BLaER1 (cell line): ENCODE measurements at regions not wholly inside any gene's neighbourhood (a gene's known extent, or its start where the extent isn't known, plus 50 kb on each side); places are given as distances from the start of the nearest gene placed in this dataset.
A peak's percentile ranks its signal among the peaks of the same experiment; 100 is the strongest.

Experiments used
- H3K27ac ChIP-seq: shearing (Covaris generic); formaldehyde crosslinking; 2 replicates; pipeline ENCODE4 v1.8.1; 2022
- H3K27me3 ChIP-seq: shearing (Covaris generic); formaldehyde crosslinking; 2 replicates; pipeline ENCODE4 v1.8.1; 2022
- H3K36me3 ChIP-seq: shearing (Covaris generic); formaldehyde crosslinking; 2 replicates; pipeline ENCODE4 v1.8.1; 2022
- H3K4me1 ChIP-seq: shearing (Covaris generic); formaldehyde crosslinking; 2 replicates; pipeline ENCODE4 v1.8.1; 2022
- H3K4me2 ChIP-seq: shearing (Covaris generic); formaldehyde crosslinking; 2 replicates; pipeline ENCODE4 v1.8.1; 2022
- H3K4me3 ChIP-seq: shearing (Covaris generic); formaldehyde crosslinking; 2 replicates; pipeline ENCODE4 v1.8.1; 2022
- H3K9ac ChIP-seq: shearing (Covaris generic); formaldehyde crosslinking; 2 replicates; pipeline ENCODE4 v1.8.1; 2022
- H3K9me3 ChIP-seq: shearing (Covaris generic); formaldehyde crosslinking; 2 replicates; pipeline ENCODE4 v1.8.1; 2022
- H4K20me1 ChIP-seq: shearing (Covaris generic); formaldehyde crosslinking; 2 replicates; pipeline ENCODE4 v1.8.1; 2022
- Cebpa-rat ChIP-seq: shearing (Covaris generic); IDR thresholded peaks from 2 replicates; pipeline ENCODE4 v1.8.1; 2022

DNA sequence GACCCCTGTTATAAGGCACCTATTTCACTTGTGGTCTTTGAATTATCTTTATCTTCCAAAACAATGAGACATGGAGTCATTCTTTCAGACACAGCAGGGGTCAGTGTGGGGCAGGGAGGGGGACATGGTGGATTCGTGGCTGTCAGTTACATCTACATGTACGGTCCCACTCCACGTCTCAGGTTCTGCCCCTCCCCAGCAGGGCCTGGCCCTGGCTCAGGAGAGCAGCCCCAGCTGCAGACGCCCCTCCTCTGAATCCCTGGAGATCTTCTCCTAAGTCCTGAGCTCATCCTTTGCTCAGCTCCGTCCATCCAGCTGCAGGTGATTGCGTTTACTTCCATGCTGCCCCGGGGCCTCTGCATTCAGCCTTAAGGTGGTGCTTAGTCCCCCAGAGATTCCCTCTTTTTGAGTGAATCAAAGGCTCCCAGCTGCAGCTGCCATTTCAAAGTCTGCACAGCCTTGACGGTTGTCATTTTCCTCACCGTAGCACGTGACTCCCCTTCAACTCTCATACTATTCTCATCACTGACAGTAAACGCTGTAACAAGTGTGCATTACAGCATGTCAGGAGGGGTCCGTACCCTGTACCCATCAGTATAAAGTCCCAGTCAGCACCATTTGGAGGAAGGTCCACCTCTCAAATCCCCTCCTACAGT lies 113.4 kb upstream of the TCERG1L start:
- Histone ChIP-seq H3K9me3 (no peaks in the 10 kb centered on the region), H3K27me3 (no peaks in the 10 kb centered on the region), H3K27ac (peak overlapping the region; percentile 43), H3K4me2 (peak overlapping the region; percentile 80), H4K20me1 (no peaks in the 10 kb centered on the region), H3K9ac (no peak overlapping the region), H3K36me3 (no peaks in the 10 kb centered on the region), H3K4me1 (peaks cover 49% of the 10 kb centered on the region), H3K4me3 (no peak overlapping the region)
- TF ChIP-seq Cebpa-rat: no peak

DNA sequence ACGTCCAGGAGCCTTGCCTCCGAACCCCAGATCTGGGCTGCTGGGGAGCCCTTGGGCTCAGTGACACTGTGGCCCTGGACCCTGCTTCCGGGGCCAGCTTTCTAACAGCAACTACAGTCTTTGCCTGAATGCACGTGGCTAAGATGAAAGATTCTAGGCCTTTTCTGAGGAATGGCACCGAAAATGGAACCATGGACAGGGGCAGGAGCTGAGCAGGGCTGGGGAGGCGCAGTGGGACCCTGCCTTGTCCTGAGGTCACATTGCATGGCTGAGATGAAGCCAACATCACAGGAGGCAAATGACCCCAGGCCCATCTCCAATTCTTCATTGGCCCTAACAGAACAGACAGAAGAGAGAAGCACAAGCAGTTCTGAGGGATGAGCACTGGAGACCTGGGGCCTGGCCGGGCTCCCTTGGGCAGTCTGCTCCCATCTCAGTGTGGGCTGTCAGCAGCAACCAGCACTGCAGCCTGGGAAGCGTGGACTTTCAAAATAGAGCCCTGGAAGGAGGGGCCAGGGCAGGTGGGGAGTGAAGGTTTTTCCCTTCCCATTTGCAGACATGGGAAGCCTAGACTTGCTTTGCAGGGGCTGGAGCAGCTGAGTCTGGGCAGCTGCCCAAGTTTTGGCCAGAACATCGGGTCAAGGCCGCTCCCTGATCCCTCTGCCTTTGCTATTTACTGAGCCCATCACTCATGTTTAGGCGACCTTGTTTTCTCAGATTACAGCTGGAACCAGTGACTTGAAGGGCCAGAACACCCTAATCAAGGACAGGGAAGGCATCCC lies 114.4 kb upstream of the TCERG1L start:
- Histone ChIP-seq H3K9ac (no peak overlapping the region), H3K4me3 (no peak overlapping the region), H3K27me3 (no peaks in the 10 kb centered on the region), H3K36me3 (no peaks in the 10 kb centered on the region), H3K27ac (peak overlapping the region; percentile 43; the same call in 1 of the 2 replicates), H3K9me3 (no peaks in the 10 kb centered on the region), H4K20me1 (no peaks in the 10 kb centered on the region), H3K4me1 (peaks cover 43% of the 10 kb centered on the region), H3K4me2 (peak overlapping the region; percentile 80)
- TF ChIP-seq Cebpa-rat: no peak

DNA sequence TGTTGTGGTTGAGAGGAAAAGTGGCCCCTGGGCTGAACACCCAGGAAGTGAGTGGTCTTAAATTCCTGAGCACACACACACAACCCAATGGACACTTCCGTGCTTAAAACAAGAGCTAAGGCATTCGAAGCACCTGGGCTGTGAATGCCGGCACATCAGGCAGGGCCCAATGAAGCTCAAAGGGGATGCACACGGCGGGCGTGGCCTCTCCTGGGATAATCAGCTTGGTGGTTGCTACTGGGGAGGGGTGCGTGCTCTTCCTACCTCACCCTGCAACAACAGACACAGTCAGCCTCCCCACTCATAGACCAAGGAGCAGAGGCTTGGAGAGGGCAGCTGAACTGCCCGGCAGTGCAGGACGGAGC lies 115.0 kb upstream of the TCERG1L start:
- H3K9ac ChIP-seq: no peak overlapping the region
- no peak overlapping the region for H3K4me3 ChIP-seq
- no peaks in the 10 kb centered on the region for H3K36me3 ChIP-seq
- no peaks in the 10 kb centered on the region for H3K9me3 ChIP-seq
- H3K27ac ChIP-seq: no peak overlapping the region
- no peaks in the 10 kb centered on the region for H3K27me3 ChIP-seq
- no peaks in the 10 kb centered on the region for H4K20me1 ChIP-seq
- TF ChIP-seq Cebpa-rat: no peak
- peaks cover 42% of the 10 kb centered on the region for H3K4me1 ChIP-seq
- no peak overlapping the region for H3K4me2 ChIP-seq

DNA sequence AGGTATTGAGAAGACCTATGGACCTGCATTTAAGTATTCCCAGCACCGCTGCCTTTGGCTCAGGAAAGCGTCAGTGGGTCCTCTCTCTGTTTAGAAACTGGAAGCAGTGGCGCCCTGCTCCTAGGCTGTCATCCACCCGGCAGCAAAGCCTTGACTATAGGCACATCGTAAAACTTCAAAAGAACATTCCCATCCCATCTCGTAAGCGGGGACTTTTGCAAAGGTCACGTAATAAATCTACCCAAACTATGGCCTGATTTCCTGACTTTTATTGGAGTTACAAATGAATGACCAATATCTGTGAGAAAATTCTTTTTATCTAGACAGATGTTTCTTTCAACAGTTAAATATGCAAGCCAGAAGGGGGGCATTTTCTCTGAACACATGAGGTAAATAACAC lies 115.8 kb upstream of the TCERG1L start:
- no peak overlapping the region for H3K9ac ChIP-seq
- no peak for TF ChIP-seq Cebpa-rat
- peaks cover 41% of the 10 kb centered on the region for H3K4me1 ChIP-seq

DNA sequence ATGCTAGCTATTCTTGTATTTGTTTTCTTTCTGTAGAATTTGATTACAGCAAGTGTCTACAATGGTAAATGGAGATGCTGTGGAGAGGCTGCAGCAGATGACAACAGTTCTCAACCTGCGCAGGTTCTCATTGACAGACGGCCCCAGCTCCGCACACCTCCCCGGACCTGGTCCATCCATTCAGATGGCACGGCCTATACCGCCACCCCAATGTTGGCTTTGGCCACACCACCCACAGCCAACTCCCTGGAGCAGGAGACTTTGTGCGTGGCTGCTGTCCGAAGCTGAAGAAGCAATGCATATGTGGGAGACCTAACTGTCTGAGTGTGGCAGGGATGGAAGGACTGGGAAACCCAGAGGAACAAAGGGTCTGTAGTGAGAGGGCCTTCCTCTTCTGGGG lies 116.4 kb upstream of the TCERG1L start:
- no peaks in the 10 kb centered on the region for H3K9me3 ChIP-seq
- H3K27ac ChIP-seq: no peak overlapping the region
- H3K4me2 ChIP-seq: no peak overlapping the region
- H3K36me3 ChIP-seq: no peaks in the 10 kb centered on the region
- H3K27me3 ChIP-seq: no peaks in the 10 kb centered on the region
- no peaks in the 10 kb centered on the region for H4K20me1 ChIP-seq
- peaks cover 41% of the 10 kb centered on the region for H3K4me1 ChIP-seq
- TF ChIP-seq Cebpa-rat: no peak
- no peak overlapping the region for H3K4me3 ChIP-seq
- H3K9ac ChIP-seq: no peak overlapping the region

More for the DNA sequence above, 115.8 kb upstream of the TCERG1L start:
- no peak overlapping the region for H3K27ac ChIP-seq
- H3K9me3 ChIP-seq: no peaks in the 10 kb centered on the region
- no peaks in the 10 kb centered on the region for H3K36me3 ChIP-seq
- H3K4me3 ChIP-seq: no peak overlapping the region
- H3K4me2 ChIP-seq: no peak overlapping the region
- H3K27me3 ChIP-seq: no peaks in the 10 kb centered on the region
- no peaks in the 10 kb centered on the region for H4K20me1 ChIP-seq

DNA sequence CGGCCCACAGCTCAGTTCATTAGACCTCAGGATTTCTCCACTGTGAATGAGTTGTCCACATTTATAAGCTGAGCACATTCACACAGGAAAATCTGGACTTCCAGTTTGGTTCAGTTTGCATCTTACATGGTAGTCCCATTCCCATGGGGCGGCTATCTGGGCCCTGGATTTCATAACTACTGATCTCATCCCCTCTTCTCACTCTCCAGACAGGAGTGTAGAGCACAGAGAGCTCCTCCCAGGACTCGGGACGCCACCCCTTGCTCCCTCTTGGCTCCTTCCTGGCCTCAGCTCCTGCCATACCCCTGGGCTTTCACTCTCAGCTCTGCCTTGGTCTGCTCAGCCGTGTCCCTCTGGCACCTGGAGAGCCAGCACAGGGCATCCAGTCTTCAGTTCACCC lies 117.6 kb upstream of the TCERG1L start:
- Histone ChIP-seq H4K20me1 (no peaks in the 10 kb centered on the region), H3K4me1 (peaks cover 35% of the 10 kb centered on the region), H3K4me2 (peak overlapping the region; percentile 5; the same call in 1 of the 2 replicates), H3K36me3 (no peaks in the 10 kb centered on the region), H3K27ac (no peak overlapping the region), H3K9me3 (no peaks in the 10 kb centered on the region), H3K4me3 (no peak overlapping the region), H3K9ac (no peak overlapping the region), H3K27me3 (no peaks in the 10 kb centered on the region)
- no peak for TF ChIP-seq Cebpa-rat

DNA sequence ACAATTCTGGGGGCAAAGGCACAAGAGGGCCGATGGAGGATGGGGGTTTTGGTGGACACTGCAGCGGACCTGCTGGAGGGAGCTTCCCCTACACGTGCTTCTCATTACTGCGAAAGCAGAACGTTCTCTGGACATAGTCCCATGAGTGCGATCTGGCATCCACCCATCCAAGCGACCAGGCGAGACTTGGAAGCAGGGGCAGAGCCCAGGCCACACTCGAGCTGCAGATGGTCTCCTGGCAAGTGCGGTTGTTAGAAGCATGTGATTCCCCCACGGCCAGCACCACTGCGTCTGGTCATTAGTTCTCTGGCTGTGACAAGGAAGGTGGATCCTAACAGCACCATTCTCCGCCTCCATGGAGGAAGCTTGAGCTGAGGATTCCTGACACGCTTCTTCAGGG lies 118.4 kb upstream of the TCERG1L start:
- no peak for TF ChIP-seq Cebpa-rat
- Histone ChIP-seq H3K9ac (no peak overlapping the region), H3K36me3 (no peaks in the 10 kb centered on the region), H3K4me3 (no peak overlapping the region), H3K4me2 (no peak overlapping the region), H4K20me1 (no peaks in the 10 kb centered on the region), H3K27ac (no peak overlapping the region), H3K4me1 (peaks cover 27% of the 10 kb centered on the region), H3K27me3 (no peaks in the 10 kb centered on the region), H3K9me3 (no peaks in the 10 kb centered on the region)

DNA sequence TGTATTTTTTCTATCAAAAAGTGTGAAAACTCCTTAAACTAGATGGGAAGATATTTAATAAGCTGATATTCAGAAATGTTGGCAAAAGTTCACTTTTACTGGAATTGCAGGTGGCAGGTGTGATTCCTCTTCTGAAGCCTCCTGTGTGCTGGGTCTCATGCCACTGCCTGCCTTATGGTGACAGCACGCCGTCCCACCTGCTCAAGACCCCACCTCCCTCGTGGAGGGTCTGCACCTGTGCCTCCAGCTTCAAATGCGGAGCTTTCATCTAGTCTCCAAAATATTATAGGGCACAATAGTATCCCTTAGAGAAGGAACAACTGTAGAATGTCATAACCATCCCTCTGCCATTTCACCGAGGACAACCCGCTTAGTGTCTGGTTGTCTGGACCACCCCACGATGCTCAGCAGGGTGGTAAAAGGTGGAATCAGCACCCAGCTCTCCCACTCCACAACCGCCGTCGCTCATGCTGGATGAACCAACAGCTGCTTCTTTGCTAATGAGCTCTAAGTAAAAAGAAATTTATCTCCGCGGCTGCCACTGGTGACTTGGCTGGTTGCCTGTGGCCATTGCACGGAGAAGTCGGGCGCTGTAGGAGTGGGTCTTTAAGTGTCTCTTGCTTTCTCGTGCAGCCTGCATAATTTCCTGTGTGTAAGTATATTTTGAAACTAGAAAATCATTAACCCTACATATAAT lies 119.3 kb upstream of the TCERG1L start:
- no peaks in the 10 kb centered on the region for H3K9me3 ChIP-seq
- no peak overlapping the region for H3K4me3 ChIP-seq
- no peaks in the 10 kb centered on the region for H3K36me3 ChIP-seq
- no peaks in the 10 kb centered on the region for H3K27me3 ChIP-seq
- H3K4me2 ChIP-seq: no peak overlapping the region
- no peaks in the 10 kb centered on the region for H4K20me1 ChIP-seq
- no peak overlapping the region for H3K27ac ChIP-seq
- H3K4me1 ChIP-seq: peaks cover 18% of the 10 kb centered on the region
- no peak overlapping the region for H3K9ac ChIP-seq
- no peak for TF ChIP-seq Cebpa-rat

DNA sequence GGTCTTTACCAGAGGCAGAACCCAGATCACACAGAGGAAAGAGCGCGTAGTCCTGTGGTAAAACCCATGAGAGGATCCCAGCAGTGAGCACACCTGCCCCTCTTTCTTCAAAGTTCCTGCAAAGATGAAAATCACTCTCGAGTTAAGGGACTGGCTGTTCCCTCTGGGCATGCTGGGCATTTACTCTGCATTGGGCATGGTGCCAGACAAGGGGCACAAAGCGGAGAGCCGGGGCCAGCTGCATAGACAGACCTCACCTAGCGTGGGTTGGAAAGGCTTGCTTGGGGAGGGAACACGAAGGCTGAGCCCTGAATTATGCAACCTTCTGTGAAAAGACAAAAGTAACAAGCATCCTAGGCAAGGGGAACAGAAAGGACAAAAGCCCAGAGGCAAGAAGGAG lies 120.0 kb upstream of the TCERG1L start:
- H3K4me1 ChIP-seq: peaks cover 11% of the 10 kb centered on the region
- H3K27ac ChIP-seq: no peak overlapping the region
- H3K4me3 ChIP-seq: no peak overlapping the region
- no peaks in the 10 kb centered on the region for H3K27me3 ChIP-seq
- no peaks in the 10 kb centered on the region for H3K9me3 ChIP-seq
- H3K9ac ChIP-seq: no peak overlapping the region
- H4K20me1 ChIP-seq: no peaks in the 10 kb centered on the region
- H3K36me3 ChIP-seq: no peaks in the 10 kb centered on the region
- 0 out of 2 replicates have a peak overlapping the region, but pooled peaks have one; percentile 4 for H3K4me2 ChIP-seq
- TF ChIP-seq Cebpa-rat: no peak

DNA sequence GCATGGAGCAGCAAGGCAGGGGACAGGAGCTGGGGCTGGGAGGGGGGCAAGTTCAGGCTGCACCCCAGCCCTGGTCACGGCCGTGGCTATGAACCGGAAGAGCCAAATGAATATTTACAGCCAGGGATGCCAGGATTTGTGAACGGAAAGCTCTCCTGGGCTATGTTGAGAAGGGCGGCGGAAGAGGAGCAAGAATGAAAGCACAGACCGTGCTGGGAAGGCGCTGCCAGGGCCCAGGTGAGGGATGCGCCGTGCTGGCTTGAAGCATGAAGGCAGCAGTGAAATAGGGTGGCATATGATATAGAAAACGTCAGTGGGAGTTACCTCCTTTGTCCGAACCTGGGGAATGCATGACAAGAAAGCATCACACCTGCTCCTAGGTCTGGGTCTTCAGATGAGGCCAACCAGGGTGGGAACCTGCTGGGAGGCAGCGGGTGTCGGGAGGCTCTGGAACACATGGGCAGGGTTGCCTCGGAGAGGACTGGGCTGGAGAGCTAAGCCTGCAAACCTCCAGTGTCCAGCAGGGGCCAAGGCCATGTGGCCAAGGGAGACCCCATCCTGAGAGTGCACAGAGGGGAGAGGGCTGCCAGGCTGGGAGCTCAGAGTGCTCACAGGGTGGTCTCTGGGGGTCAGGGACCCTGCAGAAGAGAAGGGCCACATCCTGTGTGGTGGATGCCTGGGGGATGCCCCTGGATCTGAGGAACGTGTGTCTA lies 120.6 kb upstream of the TCERG1L start:
- H3K9ac ChIP-seq: no peak overlapping the region
- no peaks in the 10 kb centered on the region for H4K20me1 ChIP-seq
- H3K9me3 ChIP-seq: no peaks in the 10 kb centered on the region
- no peak overlapping the region for H3K4me3 ChIP-seq
- no peaks in the 10 kb centered on the region for H3K36me3 ChIP-seq
- no peak overlapping the region for H3K4me2 ChIP-seq
- peaks cover 6% of the 10 kb centered on the region; the same call in 1 of the 2 replicates for H3K4me1 ChIP-seq
- H3K27me3 ChIP-seq: no peaks in the 10 kb centered on the region
- H3K27ac ChIP-seq: no peak overlapping the region
- TF ChIP-seq Cebpa-rat: no peak
